ENCODE measurements at regions not wholly inside any gene's neighbourhood (a gene's known extent, or its start where the extent isn't known, plus 50 kb on each side); places are given as distances from the start of the nearest gene placed in this dataset.

DNA sequence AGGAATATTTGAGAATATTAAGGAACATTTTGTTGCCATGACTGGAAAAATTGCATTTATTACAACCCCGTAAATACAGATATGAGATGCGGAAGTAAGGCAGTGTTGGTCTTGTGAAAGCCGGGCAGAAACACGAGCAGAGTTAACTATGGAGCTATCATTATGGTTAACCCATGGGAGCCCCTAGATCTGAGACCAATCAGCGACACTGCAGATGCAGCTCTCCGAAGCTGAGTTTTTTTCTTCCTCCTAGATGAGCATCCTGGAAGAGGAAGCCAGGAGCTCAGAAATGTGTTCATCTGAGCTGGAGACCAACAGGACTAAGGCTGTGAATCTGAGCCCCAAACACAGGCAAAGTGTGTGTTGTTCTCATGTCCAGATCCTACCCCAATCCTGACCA, 123.0 kb upstream of the KL start:
- Histone ChIP-seq H2AFZ (ENCODE audit: low read length) (no peak overlapping the region), H3K27me3 (ENCODE audit: insufficient read depth, low read length, poor library complexity, severe bottlenecking) (no peaks in the 10 kb centered on the region), H3K9me2 (replicated peaks; ENCODE audit: low read depth, low read length) (no peaks in the 10 kb centered on the region), H3K4me1 (ENCODE audit: insufficient read depth, low read length, poor library complexity, severe bottlenecking) (no peaks in the 10 kb centered on the region), H3K9me3 (ENCODE audit: insufficient read depth, low read depth, low read length) (no peaks in the 10 kb centered on the region), H3K4me2 (ENCODE audit: low read depth, low read length, poor library complexity, severe bottlenecking) (no peak overlapping the region), H4K20me1 (ENCODE audit: insufficient read depth, low read length, poor library complexity, severe bottlenecking) (no peaks in the 10 kb centered on the region), H3K79me2 (ENCODE audit: insufficient read depth, low read length) (no peaks in the 10 kb centered on the region), H3K4me3 (ENCODE audit: low read length, poor library complexity, severe bottlenecking) (no peak overlapping the region), H3F3A (ENCODE audit: low read depth) (no peaks in the 10 kb centered on the region), H3K36me3 (ENCODE audit: insufficient read depth, low read length) (no peaks in the 10 kb centered on the region), H3K9ac (ENCODE audit: low read depth, low read length, poor library complexity, severe bottlenecking) (no peak overlapping the region)
- TF ChIP-seq, protein P1, sequence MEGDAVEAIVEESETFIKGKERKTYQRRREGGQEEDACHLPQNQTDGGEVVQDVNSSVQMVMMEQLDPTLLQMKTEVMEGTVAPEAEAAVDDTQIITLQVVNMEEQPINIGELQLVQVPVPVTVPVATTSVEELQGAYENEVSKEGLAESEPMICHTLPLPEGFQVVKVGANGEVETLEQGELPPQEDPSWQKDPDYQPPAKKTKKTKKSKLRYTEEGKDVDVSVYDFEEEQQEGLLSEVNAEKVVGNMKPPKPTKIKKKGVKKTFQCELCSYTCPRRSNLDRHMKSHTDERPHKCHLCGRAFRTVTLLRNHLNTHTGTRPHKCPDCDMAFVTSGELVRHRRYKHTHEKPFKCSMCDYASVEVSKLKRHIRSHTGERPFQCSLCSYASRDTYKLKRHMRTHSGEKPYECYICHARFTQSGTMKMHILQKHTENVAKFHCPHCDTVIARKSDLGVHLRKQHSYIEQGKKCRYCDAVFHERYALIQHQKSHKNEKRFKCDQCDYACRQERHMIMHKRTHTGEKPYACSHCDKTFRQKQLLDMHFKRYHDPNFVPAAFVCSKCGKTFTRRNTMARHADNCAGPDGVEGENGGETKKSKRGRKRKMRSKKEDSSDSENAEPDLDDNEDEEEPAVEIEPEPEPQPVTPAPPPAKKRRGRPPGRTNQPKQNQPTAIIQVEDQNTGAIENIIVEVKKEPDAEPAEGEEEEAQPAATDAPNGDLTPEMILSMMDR (conservative IDR thresholded peaks at IDR 0.05; ENCODE audit: low read length) = no peak
- no peak for TF ChIP-seq EZH2phosphoT487 (IDR thresholded peaks at IDR 0.05; ENCODE audit: borderline replicate concordance)

DNA sequence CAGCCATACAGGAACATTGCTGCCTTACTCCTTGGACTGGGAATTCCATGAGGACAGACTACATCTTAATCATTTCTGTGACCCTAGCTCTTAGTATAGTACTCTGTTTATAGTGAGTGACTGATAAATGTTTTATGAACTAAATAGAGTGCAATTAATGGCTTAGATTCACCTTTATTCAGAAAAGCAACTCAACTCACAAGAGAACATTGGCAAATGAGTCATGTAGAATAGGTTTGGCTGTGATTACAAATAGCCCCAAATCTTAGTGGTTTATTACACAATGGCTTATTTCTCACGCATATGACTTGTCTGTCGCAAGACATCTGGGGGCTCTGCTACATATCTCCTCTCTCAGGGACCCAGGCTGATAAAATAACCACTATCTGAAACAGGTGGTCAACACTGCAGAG, 121.6 kb upstream of the KL start:
- Histone ChIP-seq H3K9me2 (replicated peaks; ENCODE audit: low read depth, low read length) (no peaks in the 10 kb centered on the region), H3K27me3 (ENCODE audit: insufficient read depth, low read length, poor library complexity, severe bottlenecking) (no peaks in the 10 kb centered on the region), H3K9me3 (ENCODE audit: insufficient read depth, low read depth, low read length) (no peaks in the 10 kb centered on the region), H4K20me1 (ENCODE audit: insufficient read depth, low read length, poor library complexity, severe bottlenecking) (no peaks in the 10 kb centered on the region), H3K79me2 (ENCODE audit: insufficient read depth, low read length) (no peaks in the 10 kb centered on the region), H3K36me3 (ENCODE audit: insufficient read depth, low read length) (no peaks in the 10 kb centered on the region), H3K4me3 (ENCODE audit: low read length, poor library complexity, severe bottlenecking) (no peak overlapping the region), H3K4me2 (ENCODE audit: low read depth, low read length, poor library complexity, severe bottlenecking) (no peak overlapping the region), H3F3A (ENCODE audit: low read depth) (no peaks in the 10 kb centered on the region), H3K9ac (ENCODE audit: low read depth, low read length, poor library complexity, severe bottlenecking) (no peak overlapping the region), H2AFZ (ENCODE audit: low read length) (no peak overlapping the region), H3K4me1 (ENCODE audit: insufficient read depth, low read length, poor library complexity, severe bottlenecking) (no peaks in the 10 kb centered on the region)
- TF ChIP-seq EZH2phosphoT487 (IDR thresholded peaks at IDR 0.05; ENCODE audit: borderline replicate concordance) = no peak
- TF ChIP-seq, protein P1 (conservative IDR thresholded peaks at IDR 0.05; ENCODE audit: low read length) = no peak

DNA sequence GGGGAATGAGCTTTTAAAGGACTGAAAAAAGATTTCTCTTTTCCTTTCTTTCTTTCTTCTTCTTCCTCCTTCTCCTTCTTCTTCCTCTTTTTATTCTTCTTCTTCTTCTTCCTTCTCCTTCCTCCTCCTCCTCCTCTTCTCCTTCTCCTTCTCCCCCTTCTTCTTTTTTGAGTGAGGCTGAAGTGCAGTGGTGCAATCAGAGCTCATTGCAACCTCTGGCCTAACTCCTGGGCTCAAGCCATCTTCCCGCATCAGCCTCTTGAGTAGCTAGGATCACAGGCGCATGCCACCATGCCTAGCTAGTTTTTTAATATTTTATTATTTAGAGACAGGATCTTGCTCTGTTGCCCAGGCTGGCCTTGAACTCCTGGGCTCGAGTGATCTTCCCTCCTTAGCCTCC, 120.9 kb upstream of the KL start:
- Histone ChIP-seq H3K79me2 (ENCODE audit: insufficient read depth, low read length) (no peaks in the 10 kb centered on the region), H3K36me3 (ENCODE audit: insufficient read depth, low read length) (no peaks in the 10 kb centered on the region), H3K9me2 (replicated peaks; ENCODE audit: low read depth, low read length) (no peaks in the 10 kb centered on the region), H3K9ac (ENCODE audit: low read depth, low read length, poor library complexity, severe bottlenecking) (no peak overlapping the region), H3F3A (ENCODE audit: low read depth) (no peaks in the 10 kb centered on the region), H3K4me1 (ENCODE audit: insufficient read depth, low read length, poor library complexity, severe bottlenecking) (no peaks in the 10 kb centered on the region), H3K9me3 (ENCODE audit: insufficient read depth, low read depth, low read length) (no peaks in the 10 kb centered on the region), H2AFZ (ENCODE audit: low read length) (no peak overlapping the region), H4K20me1 (ENCODE audit: insufficient read depth, low read length, poor library complexity, severe bottlenecking) (no peaks in the 10 kb centered on the region), H3K4me2 (ENCODE audit: low read depth, low read length, poor library complexity, severe bottlenecking) (no peak overlapping the region), H3K4me3 (ENCODE audit: low read length, poor library complexity, severe bottlenecking) (no peak overlapping the region), H3K27me3 (ENCODE audit: insufficient read depth, low read length, poor library complexity, severe bottlenecking) (no peaks in the 10 kb centered on the region)
- TF ChIP-seq EZH2phosphoT487 (IDR thresholded peaks at IDR 0.05; ENCODE audit: borderline replicate concordance) = no peak
- TF ChIP-seq, protein P1 (conservative IDR thresholded peaks at IDR 0.05; ENCODE audit: low read length) = no peak
